SK-N-SH (cell line): ENCODE measurements at regions not wholly inside any gene's neighbourhood (a gene's known extent, or its start where the extent isn't known, plus 50 kb on each side); places are given as distances from the start of the nearest gene placed in this dataset.
A peak's percentile ranks its signal among the peaks of the same experiment; 100 is the strongest.

Source experiments
- CTCF ChIA-PET: fragments of 300-600, 350-600 bp; formaldehyde crosslinking; extraction: SDS; loops from one replicate; lab custom pipeline; 2021; lab: Yijun Ruan, JAX
- POLR2A ChIA-PET: fragments of 350-600 bp; sonication (Branson Sonifier 250); formaldehyde crosslinking; extraction: SDS; loops from one replicate; lab custom pipeline; 2020; ENCODE audit warnings: antibody characterized with exemption, inconsistent platforms; lab: Yijun Ruan, JAX
- DNase-seq: peaks from one replicate; pipeline ENCODE4 v3.0.0; 2012
- H2AFZ ChIP-seq: fragments of 200-600 bp; sonication (generic); 2 replicates; pipeline ENCODE4 v1.8.1; 2016; ENCODE audit warnings: antibody characterized with exemption, mild to moderate bottlenecking, low read depth
- H3F3A ChIP-seq: fragments of 200-600 bp; sonication (generic); replicated peaks from 2 replicates; pipeline ENCODE3; 2016; ENCODE audit warnings: antibody characterized with exemption, mild to moderate bottlenecking; ENCODE audit not compliant: insufficient read depth
- H3K27ac ChIP-seq, 2 experiments: fragments of 200-500 bp in 1 of 2; fragments of 200-600 bp in 1 of 2; sonication (Bioruptor generic) in 1 of 2; sonication (generic), shearing (Covaris generic) in 1 of 2; 2 replicates each; pipeline versions ENCODE4 v1.5.1 to v1.6.1; 2014 to 2016; ENCODE audit warnings: low read depth in 2 of 2, inconsistent platforms in 1 of 2, low read length in 1 of 2, mild to moderate bottlenecking in 1 of 2, mixed read lengths in 1 of 2
- H3K27me3 ChIP-seq: fragments of 200-600 bp; sonication (generic), shearing (Covaris generic); 2 replicates; pipeline ENCODE4 v1.6.1; 2016; ENCODE audit warnings: mixed run types; ENCODE audit not compliant: insufficient read depth
- H3K36me3 ChIP-seq, 2 experiments: fragments of 200-500 bp in 1 of 2; fragments of 200-600 bp in 1 of 2; sonication (Bioruptor generic) in 1 of 2; sonication (generic) in 1 of 2; replicated peaks in 1 of 2; 2 replicates each; pipeline versions ENCODE3 to v1.5.1; 2014 to 2016; ENCODE audit warnings: low read length in 1 of 2, mild to moderate bottlenecking in 1 of 2; ENCODE audit not compliant: insufficient read depth in 2 of 2, control insufficient read depth in 1 of 2
- H3K4me1 ChIP-seq, 2 experiments: fragments of 200-500 bp in 1 of 2; fragments of 200-600 bp in 1 of 2; sonication (Bioruptor generic) in 1 of 2; sonication (generic), shearing (Covaris generic) in 1 of 2; 2 replicates each; pipeline versions ENCODE4 v1.5.1 to v1.6.1; 2014 to 2016; ENCODE audit warnings: low read depth in 1 of 2, low read length in 1 of 2, mixed run types in 1 of 2; ENCODE audit not compliant: insufficient read depth in 2 of 2, control insufficient read depth in 1 of 2
- H3K4me2 ChIP-seq: fragments of 200-600 bp; sonication (generic), shearing (Covaris generic); 2 replicates; pipeline ENCODE4 v1.6.1; 2017; ENCODE audit warnings: mixed run types
- H3K4me3 ChIP-seq, 2 experiments: fragments of 200-500 bp in 1 of 2; fragments of 200-600 bp in 1 of 2; sonication (Bioruptor generic) in 1 of 2; sonication (generic), shearing (Covaris generic) in 1 of 2; 2 replicates each; pipeline versions ENCODE4 v1.5.1 to v1.8.1; 2014 to 2016; ENCODE audit warnings: low read depth in 2 of 2, inconsistent platforms in 1 of 2, low read length in 1 of 2, mild to moderate bottlenecking in 1 of 2, mixed read lengths in 1 of 2, moderate library complexity in 1 of 2
- H3K79me2 ChIP-seq: fragments of 200-600 bp; sonication (generic); 2 replicates; pipeline ENCODE4 v1.8.1; 2017; ENCODE audit warnings: mild to moderate bottlenecking; ENCODE audit not compliant: insufficient read depth
- H3K9ac ChIP-seq: fragments of 200-600 bp; sonication (generic); 2 replicates; pipeline ENCODE4 v1.6.1; 2017; ENCODE audit warnings: mixed run types
- H3K9me2 ChIP-seq: fragments of 200-600 bp; sonication (generic); 2 replicates; pipeline ENCODE4 v1.6.1; 2017; ENCODE audit warnings: mixed run types
- H3K9me3 ChIP-seq: fragments of 200-600 bp; sonication (generic); 2 replicates; pipeline ENCODE4 v1.6.1; 2017; ENCODE audit warnings: mixed run types, mild to moderate bottlenecking, moderate library complexity
- H4K20me1 ChIP-seq: fragments of 200-600 bp; sonication (generic); 2 replicates; pipeline ENCODE4 v1.6.1; 2017; ENCODE audit warnings: mild to moderate bottlenecking, mixed run types; ENCODE audit not compliant: insufficient read depth
- FOXJ3 ChIP-seq: sonication (generic); formaldehyde crosslinking; IDR thresholded peaks from 2 replicates; pipeline ENCODE4 v1.5.1; 2020; ENCODE audit warnings: mild to moderate bottlenecking, missing genetic modification reagents
- MAX ChIP-seq: IDR thresholded peaks from 2 replicates; pipeline ENCODE4 v1.4.0; 2012; ENCODE audit warnings: low read depth
- MEF2A ChIP-seq: IDR thresholded peaks from 2 replicates; pipeline ENCODE4 v1.4.0; 2012; ENCODE audit warnings: low read depth, borderline replicate concordance
- REST ChIP-seq: IDR thresholded peaks from 2 replicates; pipeline ENCODE4 v1.6.1; 2012; ENCODE audit warnings: mild to moderate bottlenecking, low read depth, low read length, moderate library complexity
- TAF1 ChIP-seq: IDR thresholded peaks from 2 replicates; pipeline ENCODE4 v1.6.1; 2012; ENCODE audit warnings: low read depth, mild to moderate bottlenecking, low read length, moderate library complexity, borderline replicate concordance
- TCF12 ChIP-seq: IDR thresholded peaks from 2 replicates; pipeline ENCODE4 v1.4.0; 2012
- WGBS: methylation state at CpG from one replicate; pipeline ENCODE4 v1.1.6; 2017; ENCODE audit warnings: low lambda C conversion rate; 5-methylcytosine and 5-hydroxymethylcytosine counted together

GRCh38 chr4:140291259-140291658 is 82.2 kb upstream of the SCOC start:
- Histone ChIP-seq H3K9ac (no peak overlapping the region), H3F3A (peaks cover 13% of the 10 kb centered on the region), H3K36me3 (no peaks in the 10 kb centered on the region), H2AFZ (no peak overlapping the region), H4K20me1 (no peaks in the 10 kb centered on the region), H3K4me3 (no peak overlapping the region), H3K9me3 (no peaks in the 10 kb centered on the region), H3K27me3 (no peaks in the 10 kb centered on the region), H3K79me2 (no peaks in the 10 kb centered on the region), H3K9me2 (no peaks in the 10 kb centered on the region), H3K4me1 (peaks cover 3 to 10% of the 10 kb centered on the region in 2 experiments; a peak in 1 of 4 replicates), H3K4me2 (no peak overlapping the region), H3K27ac (no peak overlapping the region)
- WGBS = 83% methylated on average over 4 of the region's 4 CpGs
- ChIA-PET CTCF (interaction anchor here (0.8 kb wide), 1 partner anchor 69 kb away, joined by 3 read pairs; no protein-coding TSS in a partner anchor), POLR2A (no interaction called here)
- peak; percentile 52 for TF ChIP-seq TCF12
- TF ChIP-seq TAF1 = no peak
- DNase-seq = no peak

GRCh38 chr4:140289486-140289885 is 84.0 kb upstream of the SCOC start:
- POLR2A ChIA-PET = no interaction called here
- H2AFZ ChIP-seq = no peak overlapping the region
- 64% methylated on average over 2 of the region's 2 CpGs for WGBS

More at GRCh38 chr4:140289486-140289885, 84.0 kb upstream of the SCOC start:
- Histone ChIP-seq H3K9ac (no peak overlapping the region), H3K4me1 (peaks cover 0 to 7% of the 10 kb centered on the region in 2 experiments; a peak in 1 of 4 replicates), H3K36me3 (no peaks in the 10 kb centered on the region), H3K79me2 (no peaks in the 10 kb centered on the region), H4K20me1 (no peaks in the 10 kb centered on the region), H3K9me2 (no peaks in the 10 kb centered on the region), H3K4me3 (no peak overlapping the region), H3F3A (peaks cover 13% of the 10 kb centered on the region), H3K27me3 (no peaks in the 10 kb centered on the region), H3K27ac (no peak overlapping the region), H3K9me3 (no peaks in the 10 kb centered on the region), H3K4me2 (no peak overlapping the region)
- DNase-seq = no peak
- CTCF ChIA-PET = no interaction called here
- TF ChIP-seq FOXJ3 (CRISPR knock-in tag) = no peak
- no peak for TF ChIP-seq REST
- TF ChIP-seq MAX = no peak
- no peak for TF ChIP-seq TCF12
- TF ChIP-seq MEF2A = no peak
